ENCODE measurements at regions not wholly inside any gene's neighbourhood (a gene's known extent, or its start where the extent isn't known, plus 50 kb on each side); places are given as distances from the start of the nearest gene placed in this dataset.

GRCh38 chr22:22395245-22395644 is 113.3 kb downstream of the ZNF280B start:
- no peaks in the 10 kb centered on the region for H3K36me3 ChIP-seq
- FAIRE-seq, result no peak
- TF ChIP-seq CTCF (IDR thresholded peaks at IDR 0.05), result no peak
- intact Hi-C loops (cut with DNase I), result no loop called here
- H3K27me3 ChIP-seq, result peaks cover 0 to 11% (median 0%) of the 10 kb centered on the region in 4 donors
- 35 to 48% methylated on average over 3 of the region's 3 CpGs for WGBS, 2 donors
- no peak overlapping the region for H3K4me3 ChIP-seq
- no peak for ATAC-seq
- no peaks in the 10 kb centered on the region for H3K9me3 ChIP-seq
- no peak overlapping the region for H3K27ac ChIP-seq
- no peak for DNase-seq
- H3K4me1 ChIP-seq, result no peaks in the 10 kb centered on the region

GRCh38 chr22:22396741-22397291 is 111.7 kb downstream of the ZNF280B start:
- Histone ChIP-seq H3K27ac (no peak overlapping the region), H3K4me1 (no peaks in the 10 kb centered on the region), H3K4me3 (no peak overlapping the region), H3K36me3 (no peaks in the 10 kb centered on the region), H3K27me3 (peaks cover 0 to 4% (median 0%) of the 10 kb centered on the region in 4 donors), H3K9me3 (no peaks in the 10 kb centered on the region)
- ATAC-seq (no peak), FAIRE-seq (no peak), DNase-seq (no peak)
- intact Hi-C loops (cut with DNase I), result no loop called here
- WGBS, 2 donors, result 51 to 70% methylated on average over 7 of the region's 7 CpGs
- TF ChIP-seq CTCF (IDR thresholded peaks at IDR 0.05), result no peak

GRCh38 chr22:22397292-22397870 is 111.2 kb downstream of the ZNF280B start:
- DNase-seq (peak in 1 of 6 donors; percentile 51), ATAC-seq (peak in 3 of 4 donors; percentile 52 to 63 (median 59)), FAIRE-seq (no peak)
- Histone ChIP-seq H3K4me1 (no peaks in the 10 kb centered on the region), H3K27me3 (peaks cover 0 to 1% (median 0%) of the 10 kb centered on the region in 4 donors), H3K9me3 (no peaks in the 10 kb centered on the region), H3K4me3 (no peak overlapping the region), H3K27ac (no peak overlapping the region), H3K36me3 (no peaks in the 10 kb centered on the region)
- intact Hi-C loops (cut with DNase I), result no loop called here
- TF ChIP-seq CTCF (IDR thresholded peaks at IDR 0.05), result no peak
- 44 to 61% methylated on average over 6 of the region's 6 CpGs for WGBS, 2 donors

GRCh38 chr22:22397875-22398524 is 110.5 kb downstream of the ZNF280B start:
- Histone ChIP-seq H3K4me1 (no peaks in the 10 kb centered on the region), H3K36me3 (no peaks in the 10 kb centered on the region), H3K27me3 (no peaks in the 10 kb centered on the region), H3K4me3 (no peak overlapping the region), H3K9me3 (no peaks in the 10 kb centered on the region), H3K27ac (no peak overlapping the region)
- ATAC-seq, result no peak
- 76 to 77% methylated on average over 3 of the region's 3 CpGs for WGBS, 2 donors
- no peak for DNase-seq
- no peak for TF ChIP-seq CTCF (IDR thresholded peaks at IDR 0.05)
- intact Hi-C loops (cut with DNase I), result no loop called here
- no peak for FAIRE-seq
